GM21529 (cell line): ENCODE measurements at regions not wholly inside any gene's neighbourhood (a gene's known extent, or its start where the extent isn't known, plus 50 kb on each side); places are given as distances from the start of the nearest gene placed in this dataset.

Source experiments
- ATAC-seq: cut with Tn5 transposase; IDR thresholded peaks from one replicate; pipeline ENCODE4 v1.9.1; 2021; ENCODE audit not compliant: unreplicated experiment

- no peak for ATAC-seq
Measured at GRCh38 chr2:146271131-146271831, 1573.5 kb upstream of the ACVR2A start.

- no peak for ATAC-seq
Measured at GRCh38 chr2:146270618-146271017, 1574.2 kb upstream of the ACVR2A start.

GRCh38 chr2:146267093-146267492, 1577.7 kb upstream of the ACVR2A start:
- ATAC-seq, result no peak

DNA sequence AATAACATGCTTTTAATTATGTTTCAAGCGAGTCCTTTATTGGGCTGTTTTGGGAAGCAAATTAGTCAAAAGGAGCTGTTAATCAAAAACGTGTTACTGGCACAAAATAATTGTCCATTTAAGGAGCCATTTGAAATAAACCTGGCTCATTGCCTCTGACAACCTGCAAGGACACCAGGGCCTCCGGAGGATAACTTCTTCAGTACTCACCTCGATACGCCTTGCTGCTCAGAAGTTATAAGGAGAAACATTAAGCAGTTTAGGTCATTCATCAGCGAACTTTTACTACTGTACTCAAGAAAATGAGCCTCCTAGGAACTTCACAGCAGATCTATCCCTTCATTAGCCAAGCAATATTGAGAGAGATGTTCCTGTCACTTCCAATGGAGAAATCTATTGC, 1579.2 kb upstream of the ACVR2A start:
- ATAC-seq, result no peak

DNA sequence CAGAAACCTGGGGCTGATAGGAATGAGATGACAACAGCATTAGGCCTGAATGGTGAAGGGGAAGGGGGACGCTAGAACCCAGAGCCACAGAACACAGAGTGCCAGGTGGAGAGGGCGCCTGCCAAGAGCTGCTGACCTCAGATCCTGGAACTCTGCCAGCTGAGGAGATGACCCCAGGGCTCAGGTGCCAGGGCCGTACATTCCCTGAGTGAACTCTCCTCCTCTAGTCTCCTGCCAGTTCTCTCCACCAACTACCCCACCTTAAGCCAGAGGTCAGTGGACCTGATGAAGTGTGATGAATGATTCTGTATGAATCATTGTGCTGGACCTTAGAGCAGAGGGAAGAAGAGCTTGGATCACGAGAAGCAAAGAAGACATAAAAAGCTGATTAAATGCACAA, 1582.2 kb upstream of the ACVR2A start:
- no peak for ATAC-seq

DNA sequence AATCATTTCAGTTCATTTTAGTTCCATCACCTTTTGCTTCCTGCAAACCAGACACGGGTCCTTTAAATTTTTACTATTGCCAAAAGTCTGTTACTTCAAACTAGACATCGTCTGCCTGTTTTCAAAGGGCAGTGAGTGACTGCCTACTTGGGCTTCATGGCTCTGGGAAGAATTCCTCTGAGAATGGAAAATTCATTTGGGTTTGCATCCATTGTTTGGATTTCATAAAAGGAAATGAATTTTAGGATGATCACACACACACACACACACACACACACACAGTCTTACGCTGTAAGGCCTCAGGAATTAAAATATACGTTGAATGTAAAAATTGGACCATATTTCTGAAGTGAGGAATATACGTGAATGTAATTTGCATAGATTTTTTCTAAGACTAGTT, 1584.3 kb upstream of the ACVR2A start:
- no peak for ATAC-seq

DNA sequence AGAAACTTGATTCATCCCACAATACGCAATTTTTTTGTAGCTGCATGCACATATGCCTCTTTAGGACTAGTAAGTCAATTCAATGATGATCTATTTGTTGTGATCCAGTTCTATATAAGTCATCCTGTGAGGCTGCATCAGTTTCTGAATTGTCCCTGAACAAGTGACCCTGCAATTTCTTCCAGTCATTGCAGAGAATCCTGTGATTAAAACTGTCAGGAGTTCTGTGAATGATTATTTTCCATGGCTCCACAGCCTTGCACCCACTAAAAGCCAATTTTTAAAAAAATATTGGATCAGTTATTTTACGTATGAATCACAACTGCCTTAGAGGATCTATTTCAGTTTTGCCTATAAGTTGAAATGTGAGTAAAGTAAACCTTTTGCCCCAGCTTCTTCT, 1585.0 kb upstream of the ACVR2A start:
- no peak for ATAC-seq

GRCh38 chr2:146258071-146258470, 1586.8 kb upstream of the ACVR2A start:
- no peak for ATAC-seq

DNA sequence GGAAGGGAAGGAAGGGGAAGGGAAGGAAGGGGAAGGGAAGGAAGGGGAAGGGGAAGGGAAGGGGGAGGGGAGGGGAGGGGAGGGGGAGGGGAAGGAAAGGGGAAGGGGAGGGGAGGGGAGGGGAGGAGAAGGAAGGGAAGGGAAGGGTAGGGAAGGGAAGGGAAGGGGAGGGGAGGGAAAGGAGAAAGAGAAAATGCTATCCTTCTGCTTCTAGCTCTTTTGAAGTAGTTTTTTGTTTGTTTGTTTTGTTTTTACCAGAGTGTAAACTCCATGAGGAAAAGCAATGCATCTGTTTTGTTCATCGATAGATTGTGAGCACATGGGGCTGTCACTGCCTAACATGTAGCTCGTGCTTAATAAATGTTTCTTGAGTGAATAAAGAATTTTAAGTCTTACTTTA, 1592.7 kb upstream of the ACVR2A start:
- ATAC-seq, result no peak

- no peak for ATAC-seq
Measured at GRCh38 chr2:146251328-146251727, 1593.5 kb upstream of the ACVR2A start.

GRCh38 chr2:146246736-146247523, 1597.9 kb upstream of the ACVR2A start:
- ATAC-seq, result no peak

GRCh38 chr2:146246002-146246735, 1598.7 kb upstream of the ACVR2A start:
- ATAC-seq, result no peak

DNA sequence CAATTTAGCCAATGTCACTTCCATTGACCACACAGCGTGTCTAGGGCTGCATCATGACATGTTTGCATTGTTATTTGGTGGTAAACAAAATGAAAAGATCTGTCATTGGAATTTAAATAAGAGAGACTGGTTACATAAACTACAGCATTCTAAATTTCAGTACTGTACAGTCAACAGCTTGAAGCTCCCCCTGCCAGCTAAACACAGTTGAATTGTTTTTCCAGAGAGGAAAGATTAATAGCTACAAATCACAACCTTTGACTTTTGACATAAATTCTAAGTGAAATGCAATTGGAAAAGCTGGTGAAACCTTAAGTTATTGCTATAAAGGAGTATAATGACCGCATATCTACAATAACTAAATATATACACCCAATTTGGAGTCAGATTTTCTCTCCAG, 1600.0 kb upstream of the ACVR2A start:
- ATAC-seq, result no peak

GRCh38 chr2:146244131-146244530, 1600.7 kb upstream of the ACVR2A start:
- no peak for ATAC-seq

- ATAC-seq, result no peak
Measured at GRCh38 chr2:146241023-146241422, 1603.8 kb upstream of the ACVR2A start.

DNA sequence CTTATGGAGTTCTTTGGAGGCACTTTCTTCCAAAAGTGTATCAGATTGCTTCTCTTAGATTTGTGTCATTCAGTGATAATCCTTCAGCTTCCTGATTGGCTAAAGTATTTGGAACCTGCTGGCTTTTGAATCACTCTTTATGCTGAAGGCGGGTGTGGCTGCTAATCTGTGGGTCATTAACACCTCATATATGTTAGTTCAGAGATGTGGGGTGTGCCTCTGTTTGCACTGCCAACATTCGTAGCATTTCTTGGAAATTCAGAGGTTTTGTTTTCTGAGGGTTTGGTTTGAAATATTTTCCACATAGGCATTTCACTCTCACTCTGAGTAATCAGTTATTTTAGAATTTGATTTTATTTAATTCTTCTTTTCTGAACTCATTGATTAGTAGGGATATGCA, 1604.4 kb upstream of the ACVR2A start:
- ATAC-seq, result no peak

DNA sequence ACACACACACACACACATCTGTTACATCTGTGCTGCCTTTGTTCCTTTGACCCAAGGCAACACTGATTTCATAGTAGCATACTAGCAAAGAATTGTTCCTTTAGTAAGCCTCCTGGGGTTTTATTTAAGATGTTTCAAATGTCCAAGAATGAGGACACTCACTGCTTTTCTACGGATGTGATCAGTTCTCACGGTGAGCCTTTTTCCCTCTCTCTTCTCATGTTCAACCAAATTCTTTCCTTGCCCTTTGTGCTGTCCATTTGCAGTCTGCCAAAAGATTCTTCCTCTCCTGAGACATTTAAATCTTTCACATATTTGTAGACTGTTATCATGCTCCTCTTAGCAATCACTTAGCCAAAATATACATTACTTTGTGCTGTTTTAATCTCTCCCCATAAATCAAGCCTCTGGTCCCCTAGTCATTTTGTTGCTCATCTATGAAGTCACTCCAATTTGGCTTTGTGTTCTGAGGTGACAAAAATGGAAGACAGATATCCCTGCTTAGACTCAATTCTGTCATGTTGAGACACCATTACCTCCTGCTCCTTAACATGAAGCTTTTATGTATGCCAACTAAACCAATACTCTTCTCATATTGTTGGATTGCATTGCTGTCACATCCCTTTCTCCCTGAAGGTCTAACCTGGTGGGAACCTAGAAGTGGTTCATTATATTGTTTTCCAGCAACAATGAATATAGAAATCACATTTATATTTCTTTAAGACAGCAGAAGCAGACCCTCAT, 1605.3 kb upstream of the ACVR2A start:
- ATAC-seq, result no peak

DNA sequence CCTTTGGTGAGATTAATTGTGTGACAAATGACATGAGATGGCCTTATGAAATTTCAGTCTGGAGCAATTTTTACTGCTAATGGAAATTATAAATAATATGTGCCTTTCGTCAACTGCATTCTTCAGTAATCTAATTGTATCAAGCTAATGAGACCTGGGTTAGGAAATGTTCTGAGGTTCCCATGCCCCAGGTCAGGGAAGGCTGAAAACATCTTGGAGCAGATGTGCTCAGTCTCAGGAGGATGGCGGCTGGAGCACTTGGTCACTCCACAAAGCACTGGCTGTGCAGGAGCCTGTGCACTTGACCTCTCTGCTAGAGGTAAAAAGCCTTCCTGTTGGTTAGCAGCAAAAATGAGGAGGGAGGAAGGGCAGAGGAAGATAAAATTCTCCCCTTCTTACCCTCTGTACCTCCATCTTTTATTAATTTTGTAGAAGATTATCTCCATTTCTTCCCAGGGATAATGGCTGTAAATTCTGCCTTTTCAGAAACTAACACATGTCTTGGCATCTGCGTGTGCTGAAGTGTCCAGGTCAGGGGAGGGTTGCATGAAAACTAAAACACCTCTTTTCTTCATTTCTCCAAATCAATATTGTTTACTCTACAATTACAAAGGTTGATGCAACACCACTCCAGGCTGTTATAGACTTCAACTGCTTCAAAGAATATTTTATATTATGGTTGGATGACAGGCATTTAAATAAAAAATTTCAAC, 1606.4 kb upstream of the ACVR2A start:
- no peak for ATAC-seq

DNA sequence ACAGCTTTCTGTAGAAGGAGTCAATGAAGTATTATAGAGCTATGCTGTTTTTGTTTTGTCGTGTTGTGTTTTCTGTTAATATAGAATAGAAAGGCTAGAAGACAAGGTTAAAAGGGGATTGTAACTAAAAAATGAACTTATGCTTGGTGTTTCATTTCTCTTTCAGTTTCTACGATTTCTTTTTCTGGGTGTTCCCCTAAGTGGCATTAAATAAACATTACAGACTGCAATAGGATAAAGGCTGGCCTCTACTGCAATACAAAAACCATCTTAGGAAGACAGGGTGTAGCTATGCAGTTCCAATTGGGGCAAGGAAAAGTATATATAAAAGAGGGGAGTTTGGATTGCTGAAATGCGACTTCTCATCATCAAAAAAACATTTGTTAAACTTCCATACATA, 1609.7 kb upstream of the ACVR2A start:
- no peak for ATAC-seq

DNA sequence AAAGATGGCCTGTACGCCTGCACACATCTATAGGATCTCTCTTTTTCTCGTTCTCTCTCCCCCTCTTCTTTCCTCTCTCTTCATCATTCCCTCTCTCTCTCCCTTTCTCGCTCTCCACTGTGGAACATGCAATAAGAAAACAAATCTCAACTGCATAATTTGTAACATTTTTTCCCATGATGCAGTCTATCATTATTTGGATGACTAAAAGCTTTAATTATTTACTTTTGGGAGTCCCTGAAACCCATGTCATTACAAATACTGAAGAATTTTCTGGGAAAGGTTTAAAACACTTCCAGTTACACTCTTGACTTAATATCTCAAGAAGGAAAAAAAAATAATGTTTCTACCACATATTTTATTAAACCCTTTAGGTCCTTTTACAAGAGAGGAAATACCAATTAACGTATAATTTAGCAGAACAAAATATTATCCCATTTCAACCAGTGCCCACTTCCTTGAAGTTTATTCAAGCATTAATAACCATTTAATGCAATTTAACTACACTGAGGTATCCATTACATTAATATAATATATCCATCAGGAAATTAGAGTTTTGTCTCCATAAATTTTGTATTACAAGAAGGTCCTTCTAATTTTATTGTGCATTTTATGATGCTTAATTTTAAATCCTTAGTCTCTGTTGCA, 1615.2 kb upstream of the ACVR2A start:
- no peak for ATAC-seq
